NCI-H1417 (cell line): ENCODE measurements at regions not wholly inside any gene's neighbourhood (a gene's known extent, or its start where the extent isn't known, plus 50 kb on each side); places are given as distances from the start of the nearest gene placed in this dataset.

Source experiments
- DNase-seq, 3 experiments: peaks; one replicate each; lab custom pipeline; 2025; lab: John Stamatoyannopoulos, UW

DNA sequence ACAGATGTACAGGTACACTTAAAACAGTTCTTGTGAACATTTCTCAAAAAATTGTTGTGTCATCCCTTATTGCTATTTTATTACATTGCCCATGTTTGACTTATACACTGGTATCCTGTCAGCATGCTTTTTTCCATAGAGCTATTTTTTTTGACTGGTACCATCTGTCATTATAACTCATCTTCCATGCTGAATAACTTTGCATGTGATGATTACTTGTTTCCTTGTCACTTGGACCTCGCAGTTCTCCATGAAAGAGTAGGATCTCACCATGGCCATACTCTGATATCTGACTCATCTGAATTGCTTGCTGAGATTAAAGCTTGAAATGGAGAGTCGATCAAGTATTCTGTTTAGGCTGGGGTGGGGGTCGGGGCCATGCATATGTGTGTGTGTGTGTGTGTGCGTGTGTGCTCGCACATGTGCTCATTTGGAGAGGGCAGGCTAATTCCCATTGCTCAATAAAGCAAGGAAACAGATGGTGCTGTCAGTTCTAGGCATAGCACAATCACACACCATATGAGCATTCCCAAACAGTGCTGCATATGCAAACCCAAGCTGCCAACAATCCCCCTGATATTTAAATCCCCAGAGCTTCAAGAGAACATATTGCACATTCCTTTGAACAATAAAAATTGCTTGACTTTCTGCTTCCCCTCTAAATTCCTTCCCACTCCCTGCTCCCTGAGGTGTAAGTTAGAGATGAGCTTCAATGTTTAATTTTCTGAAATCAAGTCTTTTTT is 62.9 kb downstream of the NHLRC3 start:
- no peak for DNase-seq

DNA sequence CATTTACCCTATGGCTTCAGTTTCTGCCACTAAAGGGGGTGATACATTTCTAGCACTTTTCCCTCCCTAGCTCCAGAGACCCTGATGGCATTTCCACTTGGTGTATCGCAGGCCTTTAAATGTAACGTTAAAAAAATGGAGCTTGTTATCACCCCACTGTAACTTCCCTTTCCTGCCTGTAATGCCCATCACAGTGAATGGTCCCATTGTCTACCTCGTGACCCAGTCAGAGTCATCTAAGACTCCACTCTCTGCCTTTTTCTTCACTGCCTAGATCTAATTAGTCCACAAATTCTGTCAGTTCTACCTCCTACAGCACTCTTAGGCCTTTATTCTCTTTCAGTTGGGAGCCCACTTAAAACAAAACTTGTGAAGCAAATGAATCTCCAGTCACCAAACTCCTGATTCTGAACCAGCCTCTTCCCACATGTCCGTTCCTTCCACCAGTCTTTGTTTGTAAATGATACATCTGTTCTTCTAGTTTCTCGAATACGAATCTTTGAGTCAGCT is 64.8 kb downstream of the NHLRC3 start:
- DNase-seq: no peak

DNA sequence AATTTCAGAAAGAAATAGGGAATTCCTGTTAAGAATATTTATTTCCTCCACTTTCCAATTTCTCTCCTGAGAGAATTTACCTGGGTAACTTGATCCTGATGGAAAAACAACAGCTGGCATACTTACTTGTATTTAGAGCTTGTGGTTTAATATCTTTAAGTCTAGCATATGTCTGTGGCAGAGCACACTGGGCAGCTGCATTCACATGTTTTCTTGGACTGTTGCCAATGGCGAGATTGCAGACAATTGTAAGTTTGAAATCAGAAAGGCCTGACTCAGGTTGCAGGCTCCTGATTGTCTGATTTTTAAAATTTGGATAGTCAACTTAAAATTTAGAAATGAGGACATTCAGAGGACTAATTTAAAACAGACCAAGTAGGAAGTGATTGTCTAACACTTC is 66.9 kb downstream of the NHLRC3 start:
- DNase-seq: peak in 2 of 3 experiments; percentile 51 to 84

DNA sequence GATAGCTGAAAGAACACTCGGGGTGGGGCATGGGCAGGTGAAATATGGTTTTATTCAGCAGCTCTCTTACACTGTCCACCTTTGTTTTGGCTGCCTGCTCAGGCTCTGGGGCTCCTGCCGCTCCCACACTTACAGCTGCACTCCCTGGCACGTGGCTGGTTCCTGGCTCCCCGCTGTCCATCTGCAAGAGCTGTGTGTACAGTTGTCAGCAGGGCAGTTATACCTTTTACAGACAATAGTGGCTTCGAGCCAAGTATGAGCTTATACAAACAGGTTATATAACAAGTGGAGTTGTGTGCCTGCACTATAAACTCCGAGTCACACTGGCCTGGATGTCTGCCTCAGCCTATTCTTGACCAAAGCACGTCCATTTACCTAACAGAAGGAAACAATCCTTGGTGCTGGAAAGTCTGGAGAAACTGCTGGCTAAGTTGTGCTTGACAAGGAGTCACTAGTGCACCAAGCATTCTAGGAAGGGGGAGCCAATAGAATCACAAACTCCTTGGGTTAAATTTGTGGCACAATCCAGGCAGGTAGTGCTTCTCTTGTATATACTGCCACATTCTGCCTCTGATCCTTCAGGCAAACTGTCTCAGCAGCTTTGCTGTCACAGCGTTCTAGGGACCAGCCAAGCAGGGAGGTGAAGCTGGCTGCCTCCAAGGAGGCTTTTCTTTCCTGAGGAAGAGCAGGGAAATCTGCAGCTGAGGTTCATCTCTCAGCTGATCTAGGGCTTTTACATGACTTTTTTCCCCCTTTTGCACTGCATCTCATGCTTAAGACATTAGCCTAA is 68.2 kb downstream of the NHLRC3 start:
- peak; percentile 59 to 90 (median 89) for DNase-seq

DNA sequence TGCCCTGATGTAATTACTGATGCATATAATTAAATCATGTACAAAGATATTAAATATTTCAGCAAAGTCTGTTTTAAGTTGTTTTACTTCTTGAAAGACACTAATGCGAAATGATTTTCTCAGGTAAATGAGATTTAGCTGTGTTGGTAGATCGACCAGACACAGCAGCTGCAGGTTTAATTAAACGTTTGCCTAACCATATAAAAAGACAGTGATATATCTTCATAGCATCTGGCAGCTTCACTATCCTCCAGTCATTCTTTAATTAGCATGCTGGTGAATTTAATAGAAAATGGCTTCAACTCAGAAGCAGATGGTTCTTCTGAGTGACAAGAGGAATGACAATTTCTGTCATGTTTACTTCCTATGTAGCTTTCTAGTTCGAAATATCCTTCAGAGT is 69.3 kb downstream of the NHLRC3 start:
- DNase-seq: peak; percentile 17 to 77 (median 32)

DNA sequence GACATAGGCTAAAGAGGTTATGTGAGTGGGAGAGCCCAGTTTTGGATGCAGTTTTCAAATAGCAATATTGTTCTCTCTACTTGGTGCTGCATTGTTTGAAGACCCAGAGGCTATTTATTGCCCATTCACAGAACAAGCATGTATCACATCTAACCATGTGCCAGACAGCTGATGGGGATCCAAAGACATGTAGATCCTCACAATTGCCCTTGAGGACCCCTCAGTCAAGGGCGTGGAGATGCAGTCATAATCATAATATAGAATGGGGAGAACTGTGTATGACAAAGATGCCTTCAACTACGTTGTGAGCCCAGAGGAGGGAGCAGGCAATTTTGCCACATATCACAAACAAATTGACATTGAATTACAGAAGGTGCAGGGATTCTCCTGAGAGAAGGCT is 70.5 kb downstream of the NHLRC3 start:
- DNase-seq: peak in 1 of 3 experiments; percentile 23

DNA sequence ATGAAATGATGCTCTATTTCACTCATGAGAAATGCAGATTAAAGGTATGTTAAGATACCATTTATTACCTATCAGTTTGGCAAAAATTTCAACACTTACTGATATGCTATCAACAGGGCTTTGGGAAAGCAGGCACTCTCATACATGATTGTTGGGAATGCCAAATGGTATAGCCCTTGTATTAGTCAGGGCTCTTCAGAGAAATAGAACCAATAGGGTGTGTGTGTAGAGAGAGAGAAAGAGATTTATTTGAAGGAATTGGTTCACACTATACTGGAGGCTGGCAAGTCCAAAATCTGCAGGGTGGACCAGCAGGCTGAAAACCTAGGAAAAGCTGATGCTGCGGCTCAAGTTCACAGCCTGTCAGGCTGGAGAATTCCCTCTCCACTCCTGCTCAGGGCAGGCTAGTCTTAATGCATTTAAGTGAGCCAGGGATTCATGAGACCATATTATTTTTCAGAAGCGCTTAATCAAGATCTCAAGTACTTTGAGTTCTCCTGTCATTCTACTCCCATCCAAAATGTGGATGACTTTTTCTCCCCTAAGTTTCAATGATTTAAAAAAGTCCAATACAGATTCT is 72.4 kb downstream of the NHLRC3 start:
- DNase-seq: no peak

DNA sequence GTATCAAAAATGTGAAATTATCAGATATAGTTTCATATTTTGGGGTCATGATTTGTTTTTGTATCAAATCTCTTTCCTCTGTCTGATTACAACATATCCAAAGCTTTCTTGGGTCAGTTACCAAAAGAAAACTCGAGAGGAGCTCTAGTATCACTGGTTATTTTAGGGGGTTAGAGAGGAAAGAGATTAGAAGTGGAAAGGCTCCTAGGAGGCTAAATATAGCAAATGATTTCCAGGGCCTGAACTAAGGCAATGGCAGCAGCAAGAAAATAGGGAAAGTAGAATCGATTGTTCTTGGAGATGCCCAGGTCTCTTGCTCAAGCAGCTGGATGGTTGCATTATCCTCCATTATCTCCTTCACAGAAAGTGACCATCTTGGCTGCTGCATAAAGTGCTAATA is 72.9 kb downstream of the NHLRC3 start:
- no peak for DNase-seq

DNA sequence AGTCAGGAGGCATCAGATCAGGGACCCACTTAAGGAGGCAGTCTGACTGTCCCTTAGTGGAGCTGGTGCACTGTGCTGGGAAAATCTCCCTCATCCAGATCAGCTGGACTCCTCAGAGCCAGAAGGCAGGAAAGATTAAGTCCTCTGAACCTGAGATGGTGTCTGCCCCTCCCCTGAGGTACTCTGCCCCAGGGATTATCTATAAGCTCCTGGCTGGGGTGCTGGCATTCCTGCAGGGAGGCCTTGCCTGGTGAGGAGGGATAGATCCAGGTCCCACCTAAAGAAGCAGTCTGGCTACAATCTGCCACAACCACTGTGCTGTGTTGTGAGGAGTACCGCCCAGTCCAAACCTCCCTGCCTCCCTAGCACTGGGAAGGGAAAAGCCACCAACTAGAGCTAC is 81.2 kb downstream of the NHLRC3 start:
- no peak for DNase-seq

DNA sequence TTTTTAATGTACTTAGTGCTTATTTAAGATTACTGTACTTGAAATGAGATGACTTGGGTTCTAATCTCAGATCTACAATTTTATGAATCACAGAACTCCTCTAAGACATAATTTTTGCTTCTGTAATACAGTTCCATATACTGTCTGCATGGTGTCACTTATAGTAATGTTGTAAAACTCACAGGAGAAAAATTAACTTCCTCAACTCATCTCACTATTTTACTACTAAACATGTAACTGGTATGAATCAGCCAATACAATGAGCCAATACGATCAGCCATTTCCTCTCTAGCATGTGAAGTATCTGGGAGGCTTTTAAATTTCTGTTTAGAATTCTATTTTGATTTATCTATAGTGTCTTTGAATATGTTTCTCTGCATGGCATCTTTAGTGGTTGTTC is 85.3 kb downstream of the NHLRC3 start:
- no peak for DNase-seq

DNA sequence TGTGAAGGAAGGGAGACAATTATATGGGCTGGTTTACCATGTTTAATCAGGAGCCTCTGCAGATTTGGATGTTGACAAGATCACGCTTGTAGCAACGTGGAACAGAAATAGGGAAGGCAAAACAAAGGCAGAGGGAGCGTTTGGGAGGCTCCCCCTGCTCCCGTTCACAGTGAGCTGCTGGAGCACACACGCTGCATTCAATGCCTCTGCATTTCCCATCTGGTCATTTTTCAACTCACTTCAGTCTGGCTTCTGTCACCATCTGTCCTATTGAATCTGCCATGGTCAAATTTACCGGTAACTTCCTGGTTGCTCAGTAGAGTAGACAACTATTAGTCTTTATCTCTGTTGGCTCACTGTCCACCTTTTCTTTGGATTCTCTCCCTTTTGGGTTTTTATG is 91.0 kb downstream of the NHLRC3 start:
- no peak for DNase-seq

DNA sequence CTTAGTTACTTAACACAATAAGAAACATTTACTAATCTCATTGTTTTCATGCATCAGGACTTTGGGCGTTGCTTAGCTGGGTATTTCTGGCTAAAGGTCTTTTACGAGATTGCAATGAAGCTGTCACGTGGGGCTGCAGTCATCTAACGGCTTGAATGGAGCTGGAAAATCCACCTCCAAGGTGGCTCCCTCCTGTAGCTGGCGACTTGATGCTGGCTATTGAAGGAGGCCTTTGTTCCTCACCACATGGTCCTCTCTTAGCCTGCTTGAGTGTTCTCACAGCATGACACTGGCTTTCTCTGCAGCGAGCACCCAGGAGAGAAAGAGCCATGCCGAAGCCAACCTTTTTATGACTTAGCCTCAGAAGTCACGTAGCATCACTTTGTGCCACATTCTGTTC is 92.0 kb downstream of the NHLRC3 start:
- peak in 1 of 3 experiments; percentile 4 for DNase-seq

DNA sequence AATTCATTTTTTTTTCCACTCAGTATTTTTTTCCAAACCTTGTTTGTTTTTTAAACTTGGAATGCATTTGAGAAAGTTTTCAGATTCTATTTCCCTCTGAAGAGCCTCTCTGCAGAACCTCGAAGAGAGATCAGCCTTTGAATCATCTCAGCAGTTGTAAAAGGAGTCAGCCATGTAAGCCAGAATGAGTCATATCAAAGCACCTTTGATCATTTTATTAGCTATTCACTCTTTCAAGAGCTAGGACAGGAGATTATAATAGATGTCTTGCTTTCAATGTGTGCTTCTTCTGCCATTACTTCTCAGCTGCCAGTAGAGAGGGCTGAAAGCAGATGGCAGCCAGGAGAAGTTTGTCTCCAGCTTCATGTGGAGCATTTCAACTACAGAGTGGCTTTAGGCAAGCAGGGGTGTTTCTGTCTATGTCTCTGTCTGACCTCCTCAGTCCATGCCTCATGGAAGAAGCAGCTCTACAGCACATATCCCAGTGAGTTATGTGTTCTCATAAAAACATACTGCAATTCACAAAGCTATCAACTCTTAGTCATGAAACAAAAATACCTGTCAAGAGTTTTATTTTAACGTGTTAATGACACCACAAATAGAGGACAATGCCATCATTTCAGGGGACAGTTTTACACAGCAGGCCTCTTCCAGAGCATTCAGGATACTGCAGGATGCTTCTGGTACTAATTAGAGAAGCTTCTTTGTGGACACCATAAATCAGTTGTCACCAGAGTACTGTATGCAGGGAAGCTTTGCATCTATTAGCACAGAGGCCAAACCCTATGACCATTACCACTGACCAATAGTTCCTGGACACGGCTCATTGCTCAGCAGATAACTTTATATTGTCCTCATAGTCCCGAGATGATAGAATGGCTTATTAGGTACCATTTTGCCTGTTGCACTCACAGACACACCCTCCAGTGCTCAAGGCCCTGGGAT is 94.3 kb downstream of the NHLRC3 start:
- peak in 2 of 3 experiments; percentile 11 to 66 for DNase-seq

DNA sequence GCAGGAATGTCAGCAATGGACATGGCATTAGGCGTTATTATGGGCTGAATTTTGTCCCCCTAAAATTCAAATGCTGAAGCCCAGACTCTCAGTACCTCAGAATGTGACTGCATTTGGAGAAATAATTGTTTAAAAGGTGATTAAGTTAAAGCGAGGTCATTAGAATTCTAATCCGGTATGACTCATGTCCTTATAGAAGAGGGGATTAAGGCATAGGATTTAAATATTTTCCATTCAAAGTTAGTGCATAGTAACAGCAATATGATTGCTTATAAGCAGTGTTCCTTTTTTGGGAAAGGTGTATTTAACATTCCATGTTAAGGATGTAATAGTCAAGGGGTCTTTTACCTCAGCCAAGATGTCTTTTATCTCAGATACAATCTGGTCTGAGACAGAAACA is 95.5 kb downstream of the NHLRC3 start:
- no peak for DNase-seq

DNA sequence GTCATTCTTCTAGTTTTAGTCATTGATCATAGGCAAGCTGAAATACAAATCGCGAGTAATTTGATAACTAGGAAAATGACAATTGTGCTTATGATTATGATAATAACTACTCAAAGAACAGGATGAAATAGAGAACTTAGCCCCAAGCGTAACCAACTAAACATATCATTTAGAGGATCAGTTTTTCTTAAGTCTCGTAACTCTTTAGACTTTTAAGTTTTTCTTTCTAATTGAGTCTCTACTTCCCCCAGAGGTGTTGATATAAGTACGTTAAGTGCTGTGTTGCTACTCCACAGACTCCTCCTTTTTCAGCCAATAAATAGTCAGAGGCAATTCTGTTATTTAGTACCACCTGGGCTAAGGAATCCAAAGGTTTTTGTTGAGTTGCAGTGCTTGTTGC is 96.3 kb downstream of the NHLRC3 start:
- no peak for DNase-seq

DNA sequence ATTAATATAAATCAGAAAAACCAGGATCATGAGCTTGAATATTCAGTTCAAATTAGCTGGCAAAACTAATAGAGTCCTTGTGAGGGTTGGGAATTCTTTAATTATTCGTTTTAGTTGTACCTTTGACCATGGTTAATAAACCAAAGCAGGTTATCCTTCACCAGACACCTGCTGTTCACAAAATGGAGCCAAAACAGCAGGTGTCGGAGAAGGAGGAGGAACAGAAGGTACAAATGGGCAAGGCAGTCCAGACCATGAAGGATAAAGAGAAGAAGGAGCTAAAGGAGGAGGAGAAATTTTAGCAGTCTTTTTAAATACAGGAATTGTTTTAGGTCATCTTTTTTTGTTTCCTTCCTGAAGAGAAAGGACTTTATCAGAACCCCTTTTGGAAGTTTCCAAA is 106.1 kb downstream of the NHLRC3 start:
- DNase-seq: peak in 1 of 3 experiments; percentile 14

DNA sequence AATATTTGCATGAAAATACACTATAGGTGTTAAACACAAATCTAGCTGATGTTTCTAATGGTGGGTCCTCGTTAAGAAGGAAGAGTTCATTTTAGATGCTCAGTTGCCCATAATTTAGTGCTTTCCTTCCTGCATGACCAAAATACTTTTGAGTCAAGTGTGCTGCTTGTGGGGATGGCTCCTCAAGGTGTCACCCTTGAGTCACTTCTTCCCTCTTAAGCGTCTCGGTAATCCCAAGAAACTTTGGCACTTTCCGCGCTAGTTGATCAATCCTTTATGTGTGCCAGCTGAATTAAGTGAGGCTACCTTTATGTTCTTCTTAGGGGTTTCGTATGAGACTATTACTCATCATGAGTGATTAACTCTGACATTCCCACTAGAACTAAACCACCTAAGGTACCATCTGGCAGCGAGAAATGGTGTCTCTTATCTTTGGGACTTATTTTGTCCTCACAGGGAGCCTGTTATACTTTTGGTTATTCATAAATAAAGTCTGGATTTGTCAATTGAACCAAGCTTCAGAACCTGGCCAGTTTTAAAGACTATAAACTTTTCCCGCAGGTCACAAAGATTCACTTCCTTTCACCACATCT is 106.8 kb downstream of the NHLRC3 start:
- DNase-seq: peak; percentile 6 to 47 (median 43)

DNA sequence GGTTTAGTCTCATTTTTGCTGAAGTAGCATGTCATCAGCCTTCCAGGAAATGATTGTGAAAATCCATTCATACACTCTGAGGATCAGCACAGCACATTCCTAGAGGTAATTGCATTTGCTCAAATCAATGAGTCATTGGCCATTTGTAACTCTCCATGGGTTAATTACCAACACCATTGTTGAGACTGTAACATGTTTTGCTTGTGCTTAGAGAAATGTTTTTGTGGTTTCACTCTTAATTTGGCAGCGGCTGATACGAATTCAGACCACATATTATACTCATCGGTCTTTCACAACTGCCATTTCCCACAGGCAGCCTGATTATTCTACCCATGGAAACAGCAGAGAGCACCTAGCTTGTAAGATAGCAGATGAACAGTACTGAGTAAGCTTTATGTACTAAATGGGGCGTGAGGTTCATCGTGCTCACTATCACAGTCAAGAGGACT is 110.3 kb downstream of the NHLRC3 start:
- DNase-seq: peak; percentile 22 to 83 (median 51)

DNA sequence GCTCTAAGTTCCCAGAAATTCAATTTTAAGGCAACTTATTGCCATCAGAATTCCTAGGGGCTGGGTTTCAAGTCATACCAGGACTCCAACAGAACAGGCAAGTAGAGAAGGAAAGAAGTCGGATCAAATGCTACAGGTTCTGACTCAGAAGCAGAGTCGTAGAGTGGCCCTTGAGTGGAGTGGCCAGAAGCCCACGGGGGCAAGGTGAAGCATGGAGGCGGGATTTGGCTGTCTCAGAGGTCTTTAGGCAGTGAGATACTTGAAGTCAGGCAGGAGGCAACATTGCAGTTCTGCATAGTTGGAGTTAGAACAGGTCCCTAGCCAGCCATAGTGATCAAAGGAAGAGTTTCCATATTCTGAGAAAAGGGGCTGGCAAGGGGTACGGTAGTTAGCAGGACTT is 111.6 kb downstream of the NHLRC3 start:
- DNase-seq: no peak

DNA sequence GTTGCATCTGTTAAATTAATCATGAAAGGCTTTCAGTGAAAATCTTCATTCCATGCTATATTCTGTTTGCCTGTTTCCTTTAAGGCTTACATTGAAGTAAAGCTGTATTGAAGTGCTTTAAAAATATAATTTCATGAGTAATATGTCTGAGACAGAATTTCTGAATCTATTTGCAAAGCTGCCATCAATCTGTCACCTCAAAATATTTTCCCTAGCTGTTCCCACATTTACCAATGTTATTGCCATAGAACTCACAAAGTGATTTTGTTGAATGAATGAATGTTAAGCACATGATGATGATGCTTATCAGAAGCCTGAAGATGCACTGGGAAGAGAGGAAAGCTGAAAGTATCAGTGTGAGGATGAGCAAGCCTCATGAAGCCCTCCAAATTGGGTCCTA is 115.8 kb downstream of the NHLRC3 start:
- DNase-seq: no peak

DNA sequence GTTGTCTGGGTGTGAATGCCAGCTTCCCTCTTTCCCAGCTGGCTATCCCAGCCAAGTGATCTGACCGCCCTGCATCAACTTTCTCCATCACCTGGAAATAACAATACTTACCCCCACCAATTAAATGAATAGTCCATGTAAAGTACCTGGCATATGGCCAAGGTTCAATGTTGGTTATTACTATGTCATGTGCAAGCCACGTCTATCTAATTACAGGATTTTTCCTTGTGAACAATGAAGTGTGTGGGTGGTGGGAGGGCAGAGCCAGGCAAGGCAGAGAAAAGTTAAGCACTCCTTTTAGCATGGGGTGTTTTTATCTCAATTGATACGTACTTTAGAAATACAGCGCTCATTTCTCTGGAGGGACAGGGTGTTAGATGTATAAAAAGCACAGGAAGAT is 121.1 kb downstream of the NHLRC3 start:
- DNase-seq: peak; percentile 72 to 96 (median 77)
